ENCODE measurements at regions not wholly inside any gene's neighbourhood (a gene's known extent, or its start where the extent isn't known, plus 50 kb on each side); places are given as distances from the start of the nearest gene placed in this dataset.

DNA sequence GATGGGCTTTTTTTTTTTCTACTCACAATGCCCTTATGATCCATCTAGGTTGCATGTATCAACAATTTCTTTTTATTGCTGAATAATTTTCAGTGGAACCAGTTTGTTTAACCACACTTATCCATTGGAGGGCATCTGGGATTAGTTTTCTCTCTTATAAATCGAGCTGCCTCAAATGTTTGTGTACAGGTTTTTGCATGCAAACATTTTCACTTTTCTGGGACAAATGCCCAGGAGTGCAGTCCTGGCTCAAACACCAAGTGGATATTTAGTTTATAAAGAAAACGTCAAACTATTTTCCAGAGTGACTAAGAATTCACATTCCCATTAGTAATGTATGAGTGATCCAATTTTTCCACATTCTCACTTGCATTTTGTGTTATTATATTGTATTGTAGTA is 313.4 kb downstream of the CXCL12 start:
- TF ChIP-seq, protein P1, sequence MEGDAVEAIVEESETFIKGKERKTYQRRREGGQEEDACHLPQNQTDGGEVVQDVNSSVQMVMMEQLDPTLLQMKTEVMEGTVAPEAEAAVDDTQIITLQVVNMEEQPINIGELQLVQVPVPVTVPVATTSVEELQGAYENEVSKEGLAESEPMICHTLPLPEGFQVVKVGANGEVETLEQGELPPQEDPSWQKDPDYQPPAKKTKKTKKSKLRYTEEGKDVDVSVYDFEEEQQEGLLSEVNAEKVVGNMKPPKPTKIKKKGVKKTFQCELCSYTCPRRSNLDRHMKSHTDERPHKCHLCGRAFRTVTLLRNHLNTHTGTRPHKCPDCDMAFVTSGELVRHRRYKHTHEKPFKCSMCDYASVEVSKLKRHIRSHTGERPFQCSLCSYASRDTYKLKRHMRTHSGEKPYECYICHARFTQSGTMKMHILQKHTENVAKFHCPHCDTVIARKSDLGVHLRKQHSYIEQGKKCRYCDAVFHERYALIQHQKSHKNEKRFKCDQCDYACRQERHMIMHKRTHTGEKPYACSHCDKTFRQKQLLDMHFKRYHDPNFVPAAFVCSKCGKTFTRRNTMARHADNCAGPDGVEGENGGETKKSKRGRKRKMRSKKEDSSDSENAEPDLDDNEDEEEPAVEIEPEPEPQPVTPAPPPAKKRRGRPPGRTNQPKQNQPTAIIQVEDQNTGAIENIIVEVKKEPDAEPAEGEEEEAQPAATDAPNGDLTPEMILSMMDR (IDR thresholded peaks at IDR 0.05; ENCODE audit: borderline replicate concordance, extremely low read depth, low read length, poor library complexity, severe bottlenecking): no peak
- no peak for TF ChIP-seq EZH2 (IDR thresholded peaks at IDR 0.05; ENCODE audit: borderline replicate concordance, low read depth, low read length, severe bottlenecking)
